Stimulated activated CD8-positive, alpha-beta memory T cell treated with anti-CD3 and anti-CD28 coated beads, Interleukin-15, amount 100 ng/mL, for 24 hours (primary cell): ENCODE measurements at regions not wholly inside any gene's neighbourhood (a gene's known extent, or its start where the extent isn't known, plus 50 kb on each side); places are given as distances from the start of the nearest gene placed in this dataset.
"Not testable (repeated sequence)": the region's sequence is repeated elsewhere in the genome, so short reads cannot be mapped to it uniquely, and the experiment has no call there.

Experiments used
- DNase-seq: peaks from one replicate; pipeline ENCODE4 v3.0.0-alpha.2; 2020; ENCODE audit warnings: low read depth

GRCh38 chr15:69862540-69862939, 235.2 kb downstream of the TLE3 start:
- DNase-seq, result no peak

- no peak for DNase-seq
Measured at GRCh38 chr15:69863446-69863845, 234.3 kb downstream of the TLE3 start.

- no peak for DNase-seq
Measured at GRCh38 chr15:69865369-69865768, 232.3 kb downstream of the TLE3 start.

GRCh38 chr15:69868756-69869155, 229.0 kb downstream of the TLE3 start:
- no peak for DNase-seq

GRCh38 chr15:69869291-69869690, 228.4 kb downstream of the TLE3 start:
- no peak for DNase-seq

- DNase-seq, result no peak
Measured at GRCh38 chr15:69869881-69870505, 227.7 kb downstream of the TLE3 start.

- no peak for DNase-seq
Measured at GRCh38 chr15:69871511-69872134, 226.1 kb downstream of the TLE3 start.

- no peak for DNase-seq
Measured at GRCh38 chr15:69873807-69874206, 223.9 kb downstream of the TLE3 start.

- DNase-seq, result no peak
Measured at GRCh38 chr15:69874321-69874720, 223.4 kb downstream of the TLE3 start.

GRCh38 chr15:69876064-69876940, 221.4 kb downstream of the TLE3 start:
- DNase-seq, result no peak

GRCh38 chr15:69879963-69880362, 217.8 kb downstream of the TLE3 start:
- DNase-seq, result not testable (repeated sequence)

- no peak for DNase-seq
Measured at GRCh38 chr15:69880571-69881301, 217.0 kb downstream of the TLE3 start.

GRCh38 chr15:69881302-69881670, 216.4 kb downstream of the TLE3 start:
- DNase-seq, result no peak

- DNase-seq, result no peak
Measured at GRCh38 chr15:69881766-69882165, 216.0 kb downstream of the TLE3 start.

- no peak for DNase-seq
Measured at GRCh38 chr15:69883306-69883705, 214.4 kb downstream of the TLE3 start.

- DNase-seq, result no peak
Measured at GRCh38 chr15:69885173-69885955, 212.4 kb downstream of the TLE3 start.

- DNase-seq, result no peak
Measured at GRCh38 chr15:69887009-69887408, 210.7 kb downstream of the TLE3 start.

- no peak for DNase-seq
Measured at GRCh38 chr15:69887553-69887952, 210.2 kb downstream of the TLE3 start.

- DNase-seq, result no peak
Measured at GRCh38 chr15:69888406-69888805, 209.3 kb downstream of the TLE3 start.

- DNase-seq, result no peak
Measured at GRCh38 chr15:69891070-69891536, 206.6 kb downstream of the TLE3 start.

- DNase-seq, result no peak
Measured at GRCh38 chr15:69891606-69892005, 206.1 kb downstream of the TLE3 start.

GRCh38 chr15:69892351-69892750, 205.4 kb downstream of the TLE3 start:
- DNase-seq, result no peak
